ENCODE measurements at regions not wholly inside any gene's neighbourhood (a gene's known extent, or its start where the extent isn't known, plus 50 kb on each side); places are given as distances from the start of the nearest gene placed in this dataset.
"Not testable (repeated sequence)": the region's sequence is repeated elsewhere in the genome, so short reads cannot be mapped to it uniquely, and the experiment has no call there.

DNA sequence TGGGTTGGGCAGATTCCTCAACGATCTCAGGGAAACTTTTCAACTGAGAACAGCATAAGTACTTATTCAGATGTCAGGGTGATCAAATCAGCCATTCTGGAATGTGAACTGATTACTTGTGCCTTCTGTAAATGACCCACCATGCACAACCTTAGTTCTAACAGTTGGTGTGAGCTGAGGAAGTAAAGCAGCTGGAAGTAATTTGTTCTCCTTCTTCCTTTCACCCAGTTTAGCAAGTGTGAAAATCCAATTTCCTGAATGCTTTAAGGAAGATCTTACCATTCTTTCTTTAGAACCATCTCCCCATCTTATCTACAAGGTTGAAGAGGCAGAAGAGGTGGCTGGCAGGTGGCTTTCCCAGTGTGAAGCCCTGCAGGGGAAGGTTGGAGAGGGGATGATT lies 781.6 kb downstream of the ETS1 start:
- in situ Hi-C loops (cut with MboI; ENCODE audit: low sequenced_read_pairs) = no loop called here

GRCh38 chr11:127804747-127805400 lies 782.5 kb downstream of the ETS1 start:
- in situ Hi-C loops (cut with MboI; ENCODE audit: low sequenced_read_pairs) = no loop called here

DNA sequence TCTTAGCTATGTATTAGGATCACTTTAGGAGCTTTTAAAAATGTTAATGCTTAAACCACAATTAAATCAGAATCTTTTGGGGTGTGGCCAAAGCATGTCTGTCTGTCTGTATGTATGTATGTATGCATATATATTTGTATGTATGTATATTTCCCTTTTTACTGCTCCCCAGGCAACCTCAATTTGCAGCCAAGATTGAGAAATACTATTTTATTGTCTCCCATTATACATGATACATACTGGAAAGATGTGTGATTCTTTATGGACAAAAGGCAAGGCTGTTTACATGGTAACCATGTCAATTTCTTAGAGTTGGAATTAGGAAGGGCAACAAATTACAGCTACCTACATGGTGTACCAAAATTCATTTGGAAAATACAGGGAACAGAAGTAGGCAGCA lies 783.6 kb downstream of the ETS1 start:
- in situ Hi-C loops (cut with MboI; ENCODE audit: low sequenced_read_pairs) = no loop called here

- in situ Hi-C loops (cut with MboI; ENCODE audit: low sequenced_read_pairs) = no loop called here
Observed at GRCh38 chr11:127800989-127801688, 786.2 kb downstream of the ETS1 start.

GRCh38 chr11:127795326-127795725 lies 792.0 kb downstream of the ETS1 start:
- in situ Hi-C loops (cut with MboI; ENCODE audit: low sequenced_read_pairs) = no loop called here

GRCh38 chr11:127791844-127792243 lies 791.3 kb upstream of the KIRREL3 start:
- in situ Hi-C loops (cut with MboI; ENCODE audit: low sequenced_read_pairs) = no loop called here

DNA sequence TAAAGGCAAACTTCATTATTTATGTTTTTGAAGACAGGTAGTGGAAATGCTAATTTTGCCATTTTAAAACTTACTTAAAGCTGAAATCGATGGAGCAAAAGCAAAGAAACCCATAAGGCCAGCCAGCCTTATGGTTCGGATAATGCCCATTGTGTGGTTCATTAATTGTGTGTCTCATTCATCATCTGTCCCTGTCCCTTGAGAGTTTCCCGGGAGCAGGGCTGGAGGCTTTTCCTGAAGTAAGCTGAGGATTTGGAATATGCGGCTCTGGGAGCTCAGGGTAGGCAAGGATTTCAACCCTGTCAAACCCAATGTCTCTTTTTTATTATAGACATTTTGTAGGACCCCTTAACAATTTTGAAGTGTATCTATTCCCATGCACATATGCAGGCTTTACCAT lies 790.0 kb upstream of the KIRREL3 start:
- in situ Hi-C loops (cut with MboI; ENCODE audit: low sequenced_read_pairs) = no loop called here

DNA sequence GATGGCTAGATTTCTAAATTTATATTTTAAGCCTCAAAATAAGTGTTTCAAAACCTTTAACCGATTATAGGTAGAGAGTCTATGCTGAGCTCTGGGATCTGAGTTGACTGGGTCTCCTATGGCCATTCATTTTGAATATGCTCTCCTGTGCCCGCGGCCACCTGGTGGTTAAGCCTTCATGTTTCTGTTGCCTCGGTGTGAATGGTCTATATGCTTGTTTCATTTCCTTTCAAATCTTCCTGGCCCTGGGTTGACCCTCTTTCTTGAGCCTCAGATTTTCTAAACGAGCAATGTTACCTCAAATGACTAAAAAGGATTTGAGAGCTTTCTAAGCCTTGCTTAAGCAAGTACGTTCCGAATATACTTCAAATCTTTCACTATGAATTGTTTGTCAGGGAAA lies 789.4 kb upstream of the KIRREL3 start:
- in situ Hi-C loops (cut with MboI; ENCODE audit: low sequenced_read_pairs) = no loop called here

GRCh38 chr11:127772938-127773337 lies 772.4 kb upstream of the KIRREL3 start:
- in situ Hi-C loops (cut with MboI; ENCODE audit: low sequenced_read_pairs) = not testable (repeated sequence)

- in situ Hi-C loops (cut with MboI; ENCODE audit: low sequenced_read_pairs) = not testable (repeated sequence)
Observed at GRCh38 chr11:127768931-127769330, 768.4 kb upstream of the KIRREL3 start.

GRCh38 chr11:127766734-127767133 lies 766.2 kb upstream of the KIRREL3 start:
- in situ Hi-C loops (cut with MboI; ENCODE audit: low sequenced_read_pairs) = no loop called here

DNA sequence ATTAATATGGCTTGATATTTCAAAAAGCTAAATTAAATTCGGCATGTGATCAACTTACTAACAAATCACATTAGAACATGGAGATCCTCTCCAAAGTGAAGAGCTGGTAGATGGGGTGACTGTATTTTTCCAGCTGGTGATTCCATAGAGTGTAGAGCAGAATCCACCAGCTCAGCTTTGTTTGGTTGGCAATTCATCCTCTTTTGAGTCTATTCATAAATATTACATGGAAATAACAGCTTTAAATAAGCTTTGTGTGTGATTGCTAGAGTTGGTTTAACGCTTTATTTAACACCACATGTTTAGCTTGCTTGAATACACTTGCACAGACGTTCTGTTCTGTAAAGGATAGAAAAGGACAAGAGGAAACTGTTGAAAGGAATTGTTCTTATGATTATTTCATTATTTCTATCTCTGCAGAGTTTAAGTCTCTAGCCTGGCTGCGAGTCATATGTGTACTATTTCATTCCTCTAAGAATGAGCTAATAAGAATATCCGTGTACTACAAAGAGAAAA lies 738.3 kb upstream of the KIRREL3 start:
- in situ Hi-C loops (cut with MboI; ENCODE audit: low sequenced_read_pairs) = no loop called here

- in situ Hi-C loops (cut with MboI; ENCODE audit: low sequenced_read_pairs) = no loop called here
Observed at GRCh38 chr11:127737499-127737898, 736.9 kb upstream of the KIRREL3 start.

- in situ Hi-C loops (cut with MboI; ENCODE audit: low sequenced_read_pairs) = no loop called here
Observed at GRCh38 chr11:127733552-127733951, 733.0 kb upstream of the KIRREL3 start.

DNA sequence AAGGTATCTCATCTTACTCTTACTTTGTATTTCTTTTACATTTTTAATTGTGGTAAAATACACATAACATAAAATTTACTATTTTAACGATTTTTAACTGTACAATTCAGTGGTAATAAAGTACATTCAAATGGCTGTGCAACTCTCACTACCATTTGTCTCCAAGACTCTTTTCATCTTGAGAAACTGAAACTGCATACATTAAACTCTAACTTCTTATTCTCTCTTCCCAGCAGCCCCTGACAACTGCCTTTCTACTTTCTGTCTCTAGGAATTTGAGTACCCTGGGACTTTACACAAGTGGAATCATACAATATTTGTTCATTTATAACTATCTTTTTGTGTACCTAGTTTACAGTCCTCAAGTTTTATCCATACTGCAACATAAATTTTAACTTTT lies 725.8 kb upstream of the KIRREL3 start:
- in situ Hi-C loops (cut with MboI; ENCODE audit: low sequenced_read_pairs) = no loop called here

DNA sequence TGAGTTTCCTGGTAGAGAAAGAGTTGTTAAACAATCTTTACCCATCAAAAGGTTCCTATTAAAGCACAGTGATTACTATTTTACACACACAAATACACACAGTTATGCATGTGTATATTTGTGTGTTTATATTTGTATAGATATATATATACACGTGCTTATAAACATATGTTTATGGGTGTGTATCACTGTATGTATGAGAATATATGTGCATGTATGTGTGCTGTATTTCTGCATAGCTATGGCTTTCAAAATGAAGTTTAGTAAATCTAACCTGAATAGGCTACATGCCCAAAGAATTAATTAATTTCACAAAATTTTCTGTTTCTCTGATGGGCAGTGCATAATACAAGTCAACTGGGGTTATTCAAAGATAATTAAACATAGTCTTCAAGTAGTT lies 723.1 kb upstream of the KIRREL3 start:
- in situ Hi-C loops (cut with MboI; ENCODE audit: low sequenced_read_pairs) = no loop called here

DNA sequence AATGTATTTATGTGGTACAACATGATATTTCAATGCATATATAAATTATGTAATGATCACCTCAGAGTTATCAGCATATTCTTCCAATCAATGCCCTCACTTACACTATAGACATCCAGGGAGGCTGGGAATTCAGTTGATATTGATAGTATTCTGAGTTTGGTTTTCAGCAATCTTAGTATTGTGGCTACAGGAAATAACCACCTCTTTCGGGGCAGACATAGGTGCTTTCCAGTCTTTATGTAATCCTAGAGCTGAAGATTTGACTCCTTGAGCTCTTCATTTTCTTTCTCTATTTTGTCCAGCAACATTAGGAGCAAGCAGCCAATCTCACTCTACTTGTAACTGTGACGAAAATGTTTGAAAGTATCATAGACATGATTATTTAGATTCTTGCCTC lies 712.7 kb upstream of the KIRREL3 start:
- in situ Hi-C loops (cut with MboI; ENCODE audit: low sequenced_read_pairs) = no loop called here

DNA sequence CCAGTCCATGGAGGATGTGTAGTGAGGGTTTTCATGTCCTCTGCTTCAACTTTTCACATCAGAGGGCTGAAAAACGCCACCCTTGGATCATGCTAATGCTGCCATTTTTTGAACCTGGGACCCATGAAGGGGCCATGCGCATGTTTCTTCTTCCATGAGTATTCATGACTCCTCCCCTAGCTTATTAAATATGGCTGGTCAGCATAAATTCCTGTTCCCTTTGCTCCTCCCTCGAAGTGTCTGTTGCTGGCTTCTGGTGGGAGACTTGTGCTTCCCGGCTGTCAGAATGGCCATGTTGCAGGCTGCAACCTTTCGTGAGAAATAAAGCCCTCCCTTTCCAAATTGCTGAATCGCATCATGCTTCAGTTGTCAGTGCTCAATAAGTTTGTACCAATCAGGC lies 711.2 kb upstream of the KIRREL3 start:
- in situ Hi-C loops (cut with MboI; ENCODE audit: low sequenced_read_pairs) = no loop called here

GRCh38 chr11:127710831-127711230 lies 710.3 kb upstream of the KIRREL3 start:
- in situ Hi-C loops (cut with MboI; ENCODE audit: low sequenced_read_pairs) = no loop called here

- in situ Hi-C loops (cut with MboI; ENCODE audit: low sequenced_read_pairs) = no loop called here
Observed at GRCh38 chr11:127709960-127710359, 709.4 kb upstream of the KIRREL3 start.

- in situ Hi-C loops (cut with MboI; ENCODE audit: low sequenced_read_pairs) = no loop called here
Observed at GRCh38 chr11:127693686-127694085, 693.1 kb upstream of the KIRREL3 start.

GRCh38 chr11:127683321-127683720 lies 682.8 kb upstream of the KIRREL3 start:
- in situ Hi-C loops (cut with MboI; ENCODE audit: low sequenced_read_pairs) = no loop called here

All from HL-60/S4 treated with phorbol 12-myristate 13-acetate at 8.2 ng/mL for 4 days and 3 days (cell line).